WI38 (cell line): ENCODE measurements at regions not wholly inside any gene's neighbourhood (a gene's known extent, or its start where the extent isn't known, plus 50 kb on each side); places are given as distances from the start of the nearest gene placed in this dataset.
"Not testable (repeated sequence)": the region's sequence is repeated elsewhere in the genome, so short reads cannot be mapped to it uniquely, and the experiment has no call there.

Experiments used
- H3K4me3 ChIP-seq: 2 replicates; pipeline ENCODE4 v1.5.1; 2011; ENCODE audit warnings: low read depth, mild to moderate bottlenecking, control low read depth, low read length
- CTCF ChIP-seq: IDR thresholded peaks from 2 replicates; pipeline ENCODE4 v1.5.1; 2012; ENCODE audit warnings: low read depth, mild to moderate bottlenecking, control low read depth, low read length

GRCh38 chrX:45508454-45508853 is 307.8 kb upstream of the DIPK2B start:
- H3K4me3 ChIP-seq = no peak overlapping the region
- TF ChIP-seq CTCF = no peak

GRCh38 chrX:45506149-45506730 is 305.6 kb upstream of the DIPK2B start:
- no peak for TF ChIP-seq CTCF
- H3K4me3 ChIP-seq = no peak overlapping the region

GRCh38 chrX:45505214-45505613 is 304.5 kb upstream of the DIPK2B start:
- no peak overlapping the region for H3K4me3 ChIP-seq
- no peak for TF ChIP-seq CTCF

GRCh38 chrX:45503787-45504362 is 303.2 kb upstream of the DIPK2B start:
- not testable (repeated sequence) for H3K4me3 ChIP-seq

- no peak overlapping the region for H3K4me3 ChIP-seq
- no peak for TF ChIP-seq CTCF
Observed at GRCh38 chrX:45502396-45502795, 301.7 kb upstream of the DIPK2B start.

- TF ChIP-seq CTCF = no peak
- H3K4me3 ChIP-seq = no peak overlapping the region
Observed at GRCh38 chrX:45497290-45497689, 296.6 kb upstream of the DIPK2B start.

- H3K4me3 ChIP-seq = no peak overlapping the region
- TF ChIP-seq CTCF = no peak
Observed at GRCh38 chrX:45485719-45486118, 285.0 kb upstream of the DIPK2B start.
